Kidney (tissue), 13 donors: ENCODE measurements at regions not wholly inside any gene's neighbourhood (a gene's known extent, or its start where the extent isn't known, plus 50 kb on each side); places are given as distances from the start of the nearest gene placed in this dataset.

Source experiments
- DNase-seq, 5 donors: peaks; one replicate each; pipeline ENCODE4 v3.0.0-alpha.2; 2013 to 2020
- FAIRE-seq: peaks from 2 replicates; lab custom pipeline; 2012; peaks lifted over from hg19 to GRCh38; lab: Jason Lieb, UNC
- H3K27ac ChIP-seq, 2 donors: one replicate each; pipeline ENCODE4 v1.7.0; 2013; ENCODE audit warnings: low read depth in 2 of 2, low read length in 2 of 2, inconsistent platforms in 1 of 2
- H3K27me3 ChIP-seq: one replicate; pipeline ENCODE4 v1.7.1; 2013; ENCODE audit warnings: low read length, inconsistent platforms; ENCODE audit not compliant: control insufficient read depth, insufficient read depth
- H3K36me3 ChIP-seq, 3 donors: one replicate each; pipeline versions ENCODE4 v1.7.0 to v1.7.1; 2013; ENCODE audit warnings: low read length in 3 of 3, control low read depth in 1 of 3, inconsistent platforms in 1 of 3; ENCODE audit not compliant: insufficient read depth in 3 of 3, control insufficient read depth in 2 of 3
- H3K4me1 ChIP-seq, 3 donors: one replicate each; pipeline versions ENCODE4 v1.7.0 to v1.7.1; 2013; ENCODE audit warnings: low read length in 3 of 3, inconsistent platforms in 1 of 3, low read depth in 1 of 3; ENCODE audit not compliant: control insufficient read depth in 2 of 3, insufficient read depth in 2 of 3
- H3K4me3 ChIP-seq, 3 donors: one replicate each; pipeline versions ENCODE4 v1.7.0 to v1.8.1; 2013; ENCODE audit warnings: low read length in 3 of 3, control low read depth in 1 of 3, inconsistent platforms in 1 of 3
- H3K9ac ChIP-seq, 3 donors: one replicate each; pipeline versions ENCODE4 v1.7.0 to v1.7.1; 2013; ENCODE audit warnings: low read length in 3 of 3, control low read depth in 1 of 3, inconsistent platforms in 1 of 3
- H3K9me3 ChIP-seq, 3 donors: one replicate each; pipeline versions ENCODE4 v1.7.0 to v1.7.1; 2013; ENCODE audit warnings: low read length in 3 of 3, control low read depth in 1 of 3, inconsistent platforms in 1 of 3; ENCODE audit not compliant: control insufficient read depth in 2 of 3, insufficient read depth in 1 of 3
- intact Hi-C: fragments of 100-400 bp; cut with DNase I; formaldehyde crosslinking; loops from one replicate; pipeline ENCODE4 v1.11.1; 2022
- TF ChIP-seq, protein P1 (sequence below): IDR thresholded peaks from 3 replicates; pipeline ENCODE4 v1.5.1; 2012; ENCODE audit warnings: mild to moderate bottlenecking, moderate library complexity, borderline replicate concordance; ENCODE audit not compliant: insufficient read depth; ENCODE audit errors: extremely low read depth
- donor health status: control.
- donor health status: control.
- donor health status: control.
- donor health status: control.
- donor health status: control.
- donor health status: DM: yes; HTN: yes; CAD: no.
- donor health status: Normal renal cell carcinoma (clear cell type).

DNA sequence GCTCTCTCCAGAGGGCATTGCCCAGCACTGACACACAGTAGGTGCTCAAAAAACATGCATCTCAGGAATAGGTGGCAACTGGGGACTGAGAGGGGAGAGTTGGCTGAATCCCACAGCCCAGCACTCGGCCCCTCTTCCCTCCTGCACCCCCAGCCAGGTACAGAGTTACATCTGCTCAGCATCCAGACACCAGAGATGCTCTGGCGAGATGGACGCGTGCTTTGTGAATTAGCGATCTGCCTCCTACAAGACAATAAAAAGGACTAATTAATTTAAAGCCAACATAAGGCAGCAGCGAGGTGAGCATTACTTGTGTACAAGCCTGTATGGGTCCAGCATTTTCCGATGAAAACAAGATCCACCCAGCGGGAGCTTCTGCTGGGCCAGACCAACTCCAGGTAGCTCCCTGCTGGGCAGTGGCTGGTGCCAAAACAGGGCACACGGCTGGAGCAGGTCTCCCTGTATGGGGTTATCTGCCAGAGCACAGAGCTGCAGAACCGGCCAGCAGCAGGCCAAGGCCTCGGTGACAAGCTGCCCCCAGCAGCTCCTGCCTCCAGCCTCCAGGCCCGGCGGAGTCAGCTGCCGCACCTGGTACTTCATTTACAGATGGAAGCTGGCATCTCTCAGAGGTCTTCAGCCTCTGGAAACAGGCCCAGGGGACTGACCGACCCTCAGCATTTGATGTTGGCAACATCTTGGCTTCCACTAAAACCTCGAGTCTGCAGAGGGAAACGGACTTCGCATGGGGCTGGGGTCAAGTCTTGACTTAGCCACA lies 219.7 kb upstream of the SDK2 start:
- Histone ChIP-seq H3K9ac (no peak overlapping the region), H3K4me3 (no peak overlapping the region), H3K9me3 (no peaks in the 10 kb centered on the region), H3K27ac (no peak overlapping the region), H3K4me1 (no peaks in the 10 kb centered on the region), H3K36me3 (no peaks in the 10 kb centered on the region), H3K27me3 (no peaks in the 10 kb centered on the region)
- TF ChIP-seq, protein P1, sequence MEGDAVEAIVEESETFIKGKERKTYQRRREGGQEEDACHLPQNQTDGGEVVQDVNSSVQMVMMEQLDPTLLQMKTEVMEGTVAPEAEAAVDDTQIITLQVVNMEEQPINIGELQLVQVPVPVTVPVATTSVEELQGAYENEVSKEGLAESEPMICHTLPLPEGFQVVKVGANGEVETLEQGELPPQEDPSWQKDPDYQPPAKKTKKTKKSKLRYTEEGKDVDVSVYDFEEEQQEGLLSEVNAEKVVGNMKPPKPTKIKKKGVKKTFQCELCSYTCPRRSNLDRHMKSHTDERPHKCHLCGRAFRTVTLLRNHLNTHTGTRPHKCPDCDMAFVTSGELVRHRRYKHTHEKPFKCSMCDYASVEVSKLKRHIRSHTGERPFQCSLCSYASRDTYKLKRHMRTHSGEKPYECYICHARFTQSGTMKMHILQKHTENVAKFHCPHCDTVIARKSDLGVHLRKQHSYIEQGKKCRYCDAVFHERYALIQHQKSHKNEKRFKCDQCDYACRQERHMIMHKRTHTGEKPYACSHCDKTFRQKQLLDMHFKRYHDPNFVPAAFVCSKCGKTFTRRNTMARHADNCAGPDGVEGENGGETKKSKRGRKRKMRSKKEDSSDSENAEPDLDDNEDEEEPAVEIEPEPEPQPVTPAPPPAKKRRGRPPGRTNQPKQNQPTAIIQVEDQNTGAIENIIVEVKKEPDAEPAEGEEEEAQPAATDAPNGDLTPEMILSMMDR: no peak
- FAIRE-seq (no peak), DNase-seq (no peak)
- intact Hi-C loops: no loop called here

DNA sequence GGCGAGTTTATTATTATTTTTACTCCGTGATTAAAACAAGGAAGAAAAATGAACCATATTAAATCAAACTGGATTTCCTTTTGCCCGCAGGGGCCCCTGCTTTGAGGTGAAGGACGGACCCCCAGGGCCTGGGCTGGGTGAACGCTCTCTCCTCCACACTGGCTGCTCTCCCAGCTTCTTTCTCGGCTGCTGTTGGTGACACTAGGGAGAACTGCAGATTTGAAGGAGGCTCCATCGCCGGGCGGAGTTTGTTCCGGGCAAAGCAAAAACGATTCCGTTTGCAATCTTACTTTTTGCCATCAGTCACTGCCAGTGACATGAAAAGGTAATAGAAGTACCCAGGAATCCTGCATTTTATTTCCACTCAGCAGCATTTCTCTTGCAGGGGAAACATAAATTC lies 221.6 kb upstream of the SDK2 start:
- Histone ChIP-seq H3K36me3 (no peaks in the 10 kb centered on the region), H3K4me1 (no peaks in the 10 kb centered on the region), H3K27me3 (no peaks in the 10 kb centered on the region), H3K27ac (no peak overlapping the region), H3K9me3 (no peaks in the 10 kb centered on the region), H3K9ac (no peak overlapping the region), H3K4me3 (no peak overlapping the region)
- TF ChIP-seq, protein P1: no peak
- no peak for FAIRE-seq
- intact Hi-C loops: no loop called here
- no peak for DNase-seq

DNA sequence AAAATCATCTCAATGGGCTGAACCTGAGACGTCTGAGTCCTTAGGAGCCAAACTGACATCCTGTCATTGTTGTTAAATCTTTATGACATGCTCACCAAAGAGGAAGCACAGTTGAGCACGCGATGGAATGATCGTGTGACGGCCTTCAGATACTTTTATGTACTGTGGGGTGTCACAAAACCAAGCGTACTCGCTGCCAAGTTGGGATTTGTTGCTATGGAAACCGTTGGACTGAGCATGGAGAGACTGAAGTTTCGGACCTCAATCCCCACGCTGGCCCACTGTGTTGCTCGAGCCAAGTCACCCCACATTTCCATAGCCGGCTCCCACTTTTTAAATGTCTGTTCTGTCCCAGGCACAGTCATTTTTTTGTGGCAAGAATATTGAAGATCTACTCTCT lies 222.8 kb upstream of the SDK2 start:
- no peaks in the 10 kb centered on the region for H3K27me3 ChIP-seq
- intact Hi-C loops: no loop called here
- FAIRE-seq: no peak
- no peak overlapping the region for H3K9ac ChIP-seq
- H3K9me3 ChIP-seq: no peaks in the 10 kb centered on the region
- TF ChIP-seq, protein P1: no peak
- no peaks in the 10 kb centered on the region for H3K4me1 ChIP-seq
- H3K27ac ChIP-seq: no peak overlapping the region
- H3K36me3 ChIP-seq: no peaks in the 10 kb centered on the region
- DNase-seq: no peak
- H3K4me3 ChIP-seq: no peak overlapping the region
